GM21717 (cell line): ENCODE measurements at regions not wholly inside any gene's neighbourhood (a gene's known extent, or its start where the extent isn't known, plus 50 kb on each side); places are given as distances from the start of the nearest gene placed in this dataset.
"Not testable (repeated sequence)": the region's sequence is repeated elsewhere in the genome, so short reads cannot be mapped to it uniquely, and the experiment has no call there.

Source experiments
- ATAC-seq: cut with Tn5 transposase; IDR thresholded peaks from one replicate; pipeline ENCODE4 v1.9.1; 2021; ENCODE audit warnings: mild to moderate bottlenecking, moderate library complexity; ENCODE audit not compliant: unreplicated experiment

- ATAC-seq: no peak
These were observed 50.3 kb upstream of the OSBPL11 start for GRCh38 chr3:125645616-125646015.

- no peak for ATAC-seq
These were observed 51.3 kb upstream of the OSBPL11 start for GRCh38 chr3:125646581-125646980.

DNA sequence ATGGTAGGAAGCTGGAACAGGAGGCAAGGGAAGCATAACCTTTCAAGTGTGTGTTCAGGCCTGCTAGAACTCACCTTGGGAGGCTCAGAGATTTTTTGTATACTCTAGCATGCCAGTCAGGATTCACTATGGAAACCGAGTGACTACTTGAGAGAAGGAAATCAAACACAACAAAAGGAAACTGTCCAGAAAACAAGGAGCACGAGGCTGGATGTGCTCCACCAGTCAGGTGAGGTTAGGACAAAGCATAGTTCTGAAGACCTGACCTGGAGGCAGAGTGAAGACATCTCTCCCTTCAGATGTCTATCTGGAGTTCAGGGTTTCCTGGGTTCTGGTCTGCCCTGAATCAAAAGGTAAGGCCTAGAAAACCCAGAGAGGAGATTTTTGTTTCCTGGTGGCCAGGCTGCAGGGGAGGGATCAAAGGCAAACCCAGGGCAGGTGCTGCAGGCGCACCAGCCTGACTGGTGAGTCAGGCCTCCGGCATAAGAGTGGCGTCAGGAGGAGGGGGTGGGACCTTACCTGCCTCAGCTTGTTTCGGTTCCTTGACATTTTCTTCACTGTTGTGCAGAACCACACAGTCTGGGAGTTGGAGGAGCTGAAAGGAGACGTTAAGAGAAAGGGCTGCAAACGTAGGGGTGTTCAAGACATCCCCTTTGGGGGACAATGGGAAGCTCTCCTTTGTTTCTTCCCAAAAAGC is 52.2 kb upstream of the OSBPL11 start:
- ATAC-seq: no peak

DNA sequence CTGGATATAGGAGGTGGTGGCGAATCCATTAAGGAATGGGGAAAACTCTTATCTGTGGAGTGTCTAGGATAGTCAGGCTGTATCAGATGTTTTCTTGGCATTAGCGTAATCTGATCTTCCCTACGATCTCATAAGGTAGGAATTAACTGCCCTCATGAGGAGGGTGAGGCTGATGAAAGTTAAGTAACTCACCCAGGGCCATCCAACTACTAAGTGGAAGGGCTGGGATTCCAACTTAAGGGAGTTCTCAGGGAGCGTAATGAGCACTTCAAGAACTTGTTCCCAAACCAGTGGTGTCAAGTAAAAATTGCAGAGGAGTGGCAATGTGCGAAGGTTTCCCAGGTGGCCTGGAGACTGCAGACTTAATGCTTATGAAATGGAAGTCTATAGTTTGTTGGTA is 55.9 kb upstream of the OSBPL11 start:
- ATAC-seq: no peak

DNA sequence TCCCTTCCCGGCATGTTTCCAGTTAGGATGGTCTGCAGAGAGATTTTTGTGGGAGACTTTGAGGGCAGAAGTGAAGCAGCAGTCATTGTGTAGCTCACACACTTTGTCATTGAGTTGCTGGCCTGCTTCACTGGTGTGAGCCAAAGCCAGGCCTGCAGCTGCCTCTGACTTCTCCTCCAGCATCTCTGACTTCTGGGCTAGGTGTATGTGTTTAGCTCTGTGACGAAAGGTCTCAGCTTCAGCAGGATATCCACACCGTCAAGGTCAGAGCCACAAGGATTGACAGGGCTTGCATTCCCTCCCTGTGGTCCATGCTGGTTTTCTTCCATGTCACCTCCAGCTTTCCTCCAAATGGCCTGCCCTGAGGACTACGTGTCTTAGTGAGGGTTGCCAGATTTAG is 57.1 kb upstream of the OSBPL11 start:
- no peak for ATAC-seq

- ATAC-seq: no peak
These were observed 59.2 kb upstream of the OSBPL11 start for GRCh38 chr3:125654526-125654925.

DNA sequence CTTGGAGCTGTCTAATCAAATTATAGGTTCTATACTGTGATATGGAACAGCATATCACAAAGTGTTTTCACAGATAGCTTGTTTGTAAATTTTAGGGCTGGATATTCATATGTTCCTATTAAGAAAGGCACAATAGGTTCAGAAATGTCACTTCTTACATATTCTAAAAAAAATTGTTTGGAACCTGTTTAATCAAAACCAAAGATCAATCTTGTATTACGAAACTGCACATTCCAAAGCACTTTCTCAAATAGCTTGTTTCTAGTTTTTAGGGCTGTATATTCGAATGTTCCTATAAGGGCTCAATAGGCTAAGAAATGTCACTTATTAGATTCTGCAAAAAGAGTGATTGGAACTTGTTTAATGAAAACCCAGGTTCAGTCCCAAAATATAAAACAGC is 67.4 kb upstream of the OSBPL11 start:
- no peak for ATAC-seq

DNA sequence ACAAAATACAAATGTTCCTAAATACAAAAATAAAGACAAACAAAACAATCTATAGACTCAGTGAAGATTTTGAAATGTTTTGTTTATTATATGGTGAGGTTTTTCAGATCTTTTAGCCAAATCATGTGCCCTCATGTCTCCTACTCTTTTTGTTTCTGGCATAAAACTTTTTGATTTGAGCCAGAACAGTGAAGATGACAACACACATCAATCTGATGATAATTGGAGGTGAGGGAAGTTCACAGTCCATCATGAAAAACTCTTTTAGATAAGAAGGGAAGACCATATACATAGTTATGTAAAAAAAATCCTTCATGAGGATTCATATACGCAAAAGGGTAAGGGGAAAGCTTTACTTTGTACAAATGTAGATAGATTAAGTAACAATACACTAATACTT is 75.1 kb upstream of the OSBPL11 start:
- ATAC-seq: no peak

- no peak for ATAC-seq
These were observed 75.6 kb upstream of the OSBPL11 start for GRCh38 chr3:125670945-125671344.

- ATAC-seq: no peak
These were observed 76.4 kb upstream of the OSBPL11 start for GRCh38 chr3:125671461-125672243.

DNA sequence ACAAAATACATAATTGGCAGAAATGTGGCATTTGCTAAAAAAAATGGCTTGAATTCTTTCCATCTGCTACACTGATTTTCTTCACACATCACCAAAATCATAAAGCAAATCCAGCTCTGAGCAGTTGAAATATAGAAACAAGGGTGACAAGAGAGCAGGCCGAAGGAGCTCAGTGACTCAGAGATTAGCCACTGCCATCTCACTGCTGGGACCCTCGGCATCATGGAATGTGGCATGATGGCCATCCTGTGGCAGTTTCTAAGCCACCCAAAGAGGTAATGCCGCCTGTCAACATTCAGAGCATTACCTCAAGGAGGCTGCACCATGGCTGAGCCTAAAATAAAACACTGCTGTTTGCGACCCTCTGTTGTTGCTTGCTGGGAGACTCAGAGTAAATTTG is 80.5 kb upstream of the OSBPL11 start:
- no peak for ATAC-seq

GRCh38 chr3:125679258-125679657 is 84.0 kb upstream of the OSBPL11 start:
- no peak for ATAC-seq

DNA sequence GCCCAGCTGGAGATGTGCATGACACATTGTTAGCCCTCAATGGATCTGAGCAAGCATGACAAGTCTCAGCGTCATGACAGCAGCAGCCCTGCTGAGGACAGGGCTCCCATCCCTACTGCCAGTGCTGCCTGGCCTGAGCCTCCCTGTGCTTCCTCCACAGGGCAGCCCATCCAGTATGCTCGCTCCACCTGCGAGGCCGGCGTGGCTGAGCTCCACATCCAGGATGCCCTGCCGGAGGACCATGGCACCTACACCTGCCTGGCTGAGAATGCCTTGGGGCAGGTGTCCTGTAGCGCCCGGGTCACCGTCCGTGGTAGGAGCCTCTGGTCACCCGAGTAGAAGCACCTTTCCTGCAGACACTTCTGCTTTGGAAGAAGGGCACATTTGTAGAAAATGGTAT is 85.8 kb upstream of the OSBPL11 start:
- no peak for ATAC-seq

DNA sequence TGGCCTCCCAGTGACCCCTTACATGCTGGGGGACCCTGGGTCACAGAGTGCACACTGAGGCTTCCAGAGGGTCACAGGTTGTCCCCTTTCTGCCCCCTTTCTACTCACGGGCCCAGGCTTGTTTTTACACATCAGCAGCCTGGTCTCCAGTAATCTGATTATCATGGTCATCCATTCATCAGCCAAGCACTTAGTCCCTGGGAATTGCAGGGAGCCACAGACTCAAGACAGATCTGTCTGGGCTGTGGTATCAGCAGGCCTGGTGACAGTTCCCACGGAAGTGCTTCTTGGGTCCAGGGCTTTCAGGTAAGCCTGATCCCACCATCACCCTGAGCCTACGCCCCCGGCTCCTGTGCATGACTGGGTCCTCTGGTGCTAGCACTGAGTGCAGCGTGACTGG is 86.6 kb upstream of the OSBPL11 start:
- not testable (repeated sequence) for ATAC-seq

DNA sequence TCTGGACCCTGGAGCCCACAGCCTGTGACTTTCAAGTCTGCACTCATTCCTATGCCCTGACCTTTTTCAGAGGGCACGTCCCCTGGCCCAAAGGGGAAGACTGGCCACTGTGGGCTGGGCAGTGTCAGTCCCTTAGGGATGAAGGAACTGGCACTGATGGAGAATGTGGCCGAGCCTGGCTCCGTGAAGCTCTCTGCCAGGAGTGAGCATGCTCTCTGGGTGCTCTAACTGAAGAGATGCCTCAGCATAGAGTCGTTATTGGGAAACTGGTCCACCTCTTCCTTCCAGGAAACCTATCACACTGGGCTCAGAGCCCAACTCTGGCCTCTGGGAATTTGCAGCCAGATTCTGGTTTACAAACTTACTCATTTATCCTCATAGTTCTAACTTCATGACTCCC is 87.3 kb upstream of the OSBPL11 start:
- not testable (repeated sequence) for ATAC-seq

DNA sequence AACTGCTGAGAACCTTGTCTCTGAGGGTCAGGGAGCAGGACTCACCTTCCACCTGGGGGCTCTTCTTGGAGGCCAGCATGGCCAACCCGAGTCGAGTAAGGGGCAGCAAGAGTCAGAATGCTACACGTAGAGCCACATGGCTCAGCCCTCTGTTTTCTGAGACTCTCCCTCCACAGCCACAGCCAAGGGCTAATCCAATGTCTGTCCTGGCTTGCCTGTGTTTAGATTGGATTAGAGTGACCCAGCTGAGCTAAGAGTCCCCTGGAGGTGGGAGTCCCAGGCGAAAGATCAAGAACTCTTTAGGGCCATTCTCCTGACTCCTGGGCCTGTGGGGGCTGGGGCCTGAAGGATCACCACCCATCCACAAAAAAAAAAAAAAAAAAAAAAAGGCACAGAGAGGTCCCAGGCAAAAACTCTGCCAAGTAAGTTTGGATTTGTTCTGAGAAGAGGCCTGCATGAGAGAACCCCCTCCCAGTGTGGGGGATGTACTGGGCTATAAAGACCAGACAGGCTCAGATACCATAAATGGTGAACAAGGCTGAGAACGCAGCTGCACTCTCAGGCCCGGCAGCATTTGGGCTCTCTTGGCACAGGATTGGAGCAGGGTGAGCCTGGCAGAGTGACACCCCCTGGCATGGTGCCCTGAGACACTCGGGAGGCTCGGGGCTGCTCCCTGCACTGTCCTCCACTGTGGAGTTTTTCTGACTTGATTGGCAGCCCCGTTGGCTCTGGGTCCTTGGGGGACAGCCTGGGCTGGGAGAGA is 88.0 kb upstream of the OSBPL11 start:
- no peak for ATAC-seq

- ATAC-seq: no peak
These were observed 88.9 kb upstream of the OSBPL11 start for GRCh38 chr3:125684199-125684598.

DNA sequence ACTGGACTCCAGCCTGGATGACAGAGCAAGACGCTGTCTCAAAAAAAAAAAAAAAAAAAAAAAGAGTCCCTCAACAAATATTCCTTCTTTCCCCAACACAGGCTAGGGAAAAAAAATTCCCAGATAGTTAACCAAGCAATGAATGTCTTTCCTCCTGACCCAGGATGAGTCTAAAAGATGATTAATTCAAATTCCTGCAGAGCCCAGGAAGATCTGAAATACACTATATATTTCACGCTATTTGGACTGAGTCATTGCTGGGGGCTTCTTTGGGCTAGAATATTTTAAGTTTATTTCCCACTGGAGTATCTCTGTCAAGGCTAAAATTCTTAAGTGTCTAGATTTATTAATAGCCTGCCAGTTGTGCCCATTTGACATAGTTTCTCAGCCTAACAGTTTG is 90.4 kb upstream of the OSBPL11 start:
- not testable (repeated sequence) for ATAC-seq

- ATAC-seq: no peak
These were observed 97.1 kb upstream of the OSBPL11 start for GRCh38 chr3:125692361-125692760.

GRCh38 chr3:125693887-125694286 is 98.6 kb upstream of the OSBPL11 start:
- ATAC-seq: no peak

DNA sequence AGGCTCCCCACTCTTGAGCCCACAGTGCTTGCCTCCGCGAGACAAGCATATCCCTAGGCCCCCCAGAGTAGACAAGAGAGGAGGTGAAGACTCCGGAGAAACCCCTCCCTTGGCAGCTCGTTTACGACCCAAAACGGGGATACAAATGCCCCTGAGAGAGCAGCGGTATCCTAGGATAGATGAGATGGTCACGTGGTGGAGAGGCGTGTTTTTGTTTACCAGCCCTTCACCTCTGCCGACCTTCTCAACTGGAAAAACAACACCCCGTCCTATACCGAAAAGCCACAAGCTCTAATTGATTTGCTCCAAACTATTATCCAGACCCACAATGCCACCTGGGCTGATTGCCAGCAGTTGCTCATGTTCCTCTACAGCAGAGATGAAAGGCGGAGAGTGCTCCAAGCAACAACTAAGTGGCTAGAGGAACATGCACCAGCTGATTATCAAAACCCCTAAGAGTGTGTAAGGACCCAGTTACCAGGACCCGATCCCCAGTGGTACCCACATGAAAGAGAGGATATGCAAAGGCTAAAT is 99.5 kb upstream of the OSBPL11 start:
- ATAC-seq: no peak

DNA sequence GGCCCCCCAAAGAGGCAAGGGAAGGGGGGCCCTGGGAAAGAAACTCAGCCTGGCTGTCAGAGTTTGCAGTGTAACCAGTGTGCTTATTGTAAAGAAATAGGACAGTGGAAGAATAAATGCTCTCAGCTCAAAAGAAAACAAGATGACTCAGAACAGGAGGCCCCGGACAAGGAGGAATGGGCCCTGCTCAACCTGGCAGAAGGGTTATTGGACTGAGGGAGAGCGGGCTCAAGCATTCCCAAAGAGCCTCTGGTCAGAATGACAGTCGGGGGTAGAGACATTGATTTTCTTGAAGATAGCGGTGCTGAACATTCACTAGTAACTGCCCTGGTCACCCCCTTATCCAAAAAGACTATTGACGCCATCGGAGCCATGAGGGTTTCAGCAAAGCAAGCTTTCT is 100.4 kb upstream of the OSBPL11 start:
- ATAC-seq: no peak
